H9 (cell line): ENCODE measurements at regions not wholly inside any gene's neighbourhood (a gene's known extent, or its start where the extent isn't known, plus 50 kb on each side); places are given as distances from the start of the nearest gene placed in this dataset.

ENCODE experiments used
- DNase-seq: peaks from one replicate; pipeline ENCODE4 v3.0.0-alpha.2; 2017
- H2AFZ ChIP-seq: one replicate; pipeline ENCODE4 v1.6.1; 2013; ENCODE audit warnings: mild to moderate bottlenecking, low read length, control low read depth, moderate library complexity
- H2AK5ac ChIP-seq: 2 replicates; pipeline ENCODE4 v1.6.1; 2013; ENCODE audit warnings: low read length, control low read depth, mixed read lengths; ENCODE audit not compliant: insufficient read length
- H2BK120ac ChIP-seq: one replicate; pipeline ENCODE4 v1.6.1; 2013; ENCODE audit warnings: low read depth, mild to moderate bottlenecking, low read length, control low read depth, inconsistent platforms; ENCODE audit not compliant: poor library complexity, severe bottlenecking
- H2BK12ac ChIP-seq: 2 replicates; pipeline ENCODE4 v1.6.1; 2013; ENCODE audit warnings: low read length, control low read depth, mixed read lengths, low read depth; ENCODE audit not compliant: insufficient read length
- H2BK15ac ChIP-seq: 2 replicates; pipeline ENCODE4 v1.6.1; 2013; ENCODE audit warnings: low read depth, low read length, control low read depth
- H2BK20ac ChIP-seq: one replicate; pipeline ENCODE4 v1.6.1; 2013; ENCODE audit warnings: low read depth, mild to moderate bottlenecking, low read length, control low read depth, inconsistent platforms; ENCODE audit not compliant: poor library complexity, severe bottlenecking
- H2BK5ac ChIP-seq: 2 replicates; pipeline ENCODE4 v1.6.1; 2013; ENCODE audit warnings: low read length, control low read depth, mixed read lengths; ENCODE audit not compliant: insufficient read length
- H3K14ac ChIP-seq: 2 replicates; pipeline ENCODE4 v1.6.1; 2013; ENCODE audit warnings: low read length, control low read depth; ENCODE audit not compliant: insufficient read depth
- H3K18ac ChIP-seq: 2 replicates; pipeline ENCODE4 v1.6.1; 2013; ENCODE audit warnings: low read depth, mild to moderate bottlenecking, mixed read lengths, low read length, control low read depth; ENCODE audit not compliant: insufficient read length
- H3K23ac ChIP-seq: 2 replicates; pipeline ENCODE4 v1.6.1; 2013; ENCODE audit warnings: low read length, control low read depth, mixed read lengths, low read depth; ENCODE audit not compliant: insufficient read length
- H3K23me2 ChIP-seq: 2 replicates; pipeline ENCODE4 v1.6.1; 2013; ENCODE audit warnings: low read depth, mild to moderate bottlenecking, mixed read lengths, low read length, control low read depth; ENCODE audit not compliant: insufficient read length, poor library complexity, severe bottlenecking
- H3K27ac ChIP-seq: 2 replicates; pipeline ENCODE4 v1.5.1; 2013; ENCODE audit warnings: low read length, control low read depth, mixed read lengths, low read depth; ENCODE audit not compliant: insufficient read length
- H3K27me3 ChIP-seq: 2 replicates; pipeline ENCODE4 v1.6.1; 2013; ENCODE audit warnings: low read length, control low read depth, inconsistent platforms; ENCODE audit not compliant: insufficient read depth
- H3K4ac ChIP-seq: 2 replicates; pipeline ENCODE4 v1.6.1; 2013; ENCODE audit warnings: low read depth, mild to moderate bottlenecking, control low read depth, inconsistent platforms, low read length, moderate library complexity
- H3K4me1 ChIP-seq: 2 replicates; pipeline ENCODE4 v1.6.1; 2013; ENCODE audit warnings: low read length, control low read depth, inconsistent platforms; ENCODE audit not compliant: insufficient read depth
- H3K4me2 ChIP-seq: 2 replicates; pipeline ENCODE4 v1.6.1; 2013; ENCODE audit warnings: low read length, control low read depth, mixed read lengths; ENCODE audit not compliant: insufficient read length, insufficient read depth
- H3K56ac ChIP-seq: 2 replicates; pipeline ENCODE4 v1.6.1; 2013; ENCODE audit warnings: low read depth, mild to moderate bottlenecking, mixed read lengths, low read length, control low read depth; ENCODE audit not compliant: insufficient read length
- H3K79me1 ChIP-seq: 2 replicates; pipeline ENCODE4 v1.6.1; 2013; ENCODE audit warnings: low read depth, mild to moderate bottlenecking, moderate library complexity, low read length, control low read depth, inconsistent platforms; ENCODE audit not compliant: insufficient read depth, poor library complexity, severe bottlenecking
- H3K79me2 ChIP-seq: 2 replicates; pipeline ENCODE4 v1.6.1; 2013; ENCODE audit warnings: low read length, control low read depth, inconsistent platforms; ENCODE audit not compliant: insufficient read depth
- H3K9ac ChIP-seq: 2 replicates; pipeline ENCODE4 v1.6.1; 2013; ENCODE audit warnings: low read length, control low read depth, mixed read lengths; ENCODE audit not compliant: insufficient read length; ENCODE audit errors: extremely low read depth
- H3K9me3 ChIP-seq: one replicate; pipeline ENCODE4 v1.6.1; 2013; ENCODE audit warnings: low read depth, low read length, inconsistent platforms; ENCODE audit not compliant: control insufficient read depth
- H3T11ph ChIP-seq: one replicate; pipeline ENCODE4 v1.6.1; 2013; ENCODE audit warnings: mild to moderate bottlenecking, low read length, control low read depth, inconsistent platforms
- H4K20me1 ChIP-seq: one replicate; pipeline ENCODE4 v1.6.1; 2013; ENCODE audit not compliant: control insufficient read depth, insufficient read length, insufficient read depth
- H4K5ac ChIP-seq: 2 replicates; pipeline ENCODE4 v1.6.1; 2013; ENCODE audit warnings: low read depth, mild to moderate bottlenecking, mixed read lengths, low read length, control low read depth; ENCODE audit not compliant: insufficient read length
- H4K8ac ChIP-seq: replicated peaks from 2 replicates; pipeline ENCODE4 v1.6.1; 2013; ENCODE audit warnings: low read length, control low read depth, mixed read lengths, low read depth; ENCODE audit not compliant: insufficient read length
- H4K91ac ChIP-seq: 2 replicates; pipeline ENCODE4 v1.6.1; 2013; ENCODE audit warnings: low read depth, mild to moderate bottlenecking, moderate library complexity, mixed read lengths, low read length, control low read depth; ENCODE audit not compliant: insufficient read length
- H3K27ac Mint-ChIP-seq, 3 experiments: 2 replicates in 2 of 3; 3 replicates in 1 of 3; pipeline ENCODE4 v1.8.0; 2020 to 2021; ENCODE audit warnings: mixed read lengths in 3 of 3, mild to moderate bottlenecking in 1 of 3, moderate library complexity in 1 of 3
- H3K27me3 Mint-ChIP-seq: 2 replicates; pipeline ENCODE4 v1.8.0; 2021; ENCODE audit warnings: low read depth, mild to moderate bottlenecking, moderate library complexity, mixed read lengths
- H3K36me3 Mint-ChIP-seq, 3 experiments: 2 replicates in 2 of 3; 3 replicates in 1 of 3; pipeline ENCODE4 v1.8.0; 2020 to 2021; ENCODE audit warnings: low read depth in 3 of 3, mixed read lengths in 3 of 3; ENCODE audit not compliant: insufficient read depth in 1 of 3
- H3K4me1 Mint-ChIP-seq, 2 experiments: 2 replicates each; pipeline ENCODE4 v1.8.0; 2020; ENCODE audit warnings: mixed read lengths in 2 of 2
- H3K4me3 Mint-ChIP-seq, 2 experiments: 2 replicates in 1 of 2; 3 replicates in 1 of 2; pipeline ENCODE4 v1.8.0; 2020 to 2021; ENCODE audit warnings: mild to moderate bottlenecking in 2 of 2, mixed read lengths in 2 of 2, moderate library complexity in 1 of 2
- H3K9me3 Mint-ChIP-seq, 2 experiments: 2 replicates in 1 of 2; 3 replicates in 1 of 2; pipeline ENCODE4 v1.8.0; 2020; ENCODE audit warnings: mild to moderate bottlenecking in 2 of 2, mixed read lengths in 2 of 2, moderate library complexity in 1 of 2
- CTCF ChIP-seq: fragments of 200-600 bp; sonication (generic); conservative IDR thresholded peaks from 3 replicates; pipeline ENCODE4 v1.8.0; 2021; ENCODE audit warnings: antibody characterized with exemption, mild to moderate bottlenecking
- WGBS: extraction: QIAGEN DNeasy Blood & Tissue Kit; methylation state at CpG from one replicate; pipeline ENCODE4 v1.1.7; 2013; ENCODE audit warnings: missing lambda C conversion rate, low lambda C conversion rate, mixed read lengths; ENCODE audit not compliant: insufficient read length; ENCODE audit errors: extremely low coverage; 5-methylcytosine and 5-hydroxymethylcytosine counted together

GRCh38 chr2:100683231-100683630, 120.4 kb downstream of the PDCL3 start:
- no peak overlapping the region for H3K27ac Mint-ChIP-seq
- no peaks in the 10 kb centered on the region for H3K27me3 Mint-ChIP-seq
- H3T11ph ChIP-seq: no peak overlapping the region
- H3K4me2 ChIP-seq: no peak overlapping the region
- no peak overlapping the region for H4K8ac ChIP-seq
- H4K5ac ChIP-seq: no peak overlapping the region
- no peaks in the 10 kb centered on the region for H3K4me1 ChIP-seq
- no peaks in the 10 kb centered on the region for H3K9me3 ChIP-seq
- TF ChIP-seq CTCF: no peak
- H3K56ac ChIP-seq: no peak overlapping the region
- no peak overlapping the region for H3K18ac ChIP-seq
- H2BK120ac ChIP-seq: no peak overlapping the region
- peaks cover 27 to 29% of the 10 kb centered on the region in 2 experiments for H3K9me3 Mint-ChIP-seq
- H4K91ac ChIP-seq: no peak overlapping the region
- H2BK12ac ChIP-seq: no peak overlapping the region
- H2AK5ac ChIP-seq: no peak overlapping the region
- no peak overlapping the region for H2BK20ac ChIP-seq
- no peaks in the 10 kb centered on the region for H3K79me2 ChIP-seq
- H3K4me1 Mint-ChIP-seq: no peaks in the 10 kb centered on the region
- H2BK15ac ChIP-seq: no peak overlapping the region
- H2AFZ ChIP-seq: no peak overlapping the region
- H4K20me1 ChIP-seq: no peaks in the 10 kb centered on the region
- no peaks in the 10 kb centered on the region for H3K79me1 ChIP-seq
- H3K14ac ChIP-seq: no peak overlapping the region
- no peaks in the 10 kb centered on the region for H3K23me2 ChIP-seq
- H3K4ac ChIP-seq: no peak overlapping the region
- WGBS: no CpG with 5 or more reads among the region's 4 CpGs
- H2BK5ac ChIP-seq: no peak overlapping the region
- no peaks in the 10 kb centered on the region for H3K27me3 ChIP-seq
- peaks cover 11 to 27% (median 11%) of the 10 kb centered on the region in 3 experiments for H3K36me3 Mint-ChIP-seq
- H3K9ac ChIP-seq: no peak overlapping the region
- H3K23ac ChIP-seq: no peak overlapping the region
- H3K4me3 Mint-ChIP-seq: no peak overlapping the region
- DNase-seq: no peak
- H3K27ac ChIP-seq: no peak overlapping the region
